CD4-positive, alpha-beta T cell (primary cell): ENCODE measurements at regions not wholly inside any gene's neighbourhood (a gene's known extent, or its start where the extent isn't known, plus 50 kb on each side); places are given as distances from the start of the nearest gene placed in this dataset.

Experiments used
- ATAC-seq: fragments of 200-7000 bp; cut with Tn5 transposase; one replicate; pipeline ENCODE4 v1.10.0; 2022; ENCODE audit warnings: mild to moderate bottlenecking; ENCODE audit not compliant: poor library complexity
- CTCF ChIA-PET: fragments of 350-600 bp; sonication (Branson Sonifier 250); formaldehyde crosslinking; loops from one replicate; lab custom pipeline; 2021; ENCODE audit warnings: antibody characterized with exemption, inconsistent platforms; lab: Charles Lee
- POLR2A ChIA-PET: fragments of 350-600 bp; sonication (Branson Sonifier 250); formaldehyde crosslinking; loops from one replicate; lab custom pipeline; 2021; ENCODE audit warnings: antibody characterized with exemption, inconsistent platforms; lab: Charles Lee
- DNase-seq, 14 experiments: peaks; one replicate each; pipeline ENCODE4 v3.0.0-alpha.2; 2013 to 2020; ENCODE audit warnings: mixed read lengths in 2 of 14
- H3K27ac ChIP-seq, 2 donors: one replicate each; pipeline versions ENCODE4 v1.5.1 to v1.7.0; 2013; ENCODE audit warnings: low read length in 2 of 2, low read depth in 1 of 2, mild to moderate bottlenecking in 1 of 2
- H3K27me3 ChIP-seq, 2 experiments: 1 replicate in 1 of 2; 2 replicates in 1 of 2; pipeline versions ENCODE4 v1.6.1 to v1.7.0; 2013; ENCODE audit warnings: low read length in 2 of 2, control low read depth in 1 of 2, mild to moderate bottlenecking in 1 of 2, moderate library complexity in 1 of 2; ENCODE audit not compliant: insufficient read depth in 2 of 2, control insufficient read depth in 1 of 2
- H3K36me3 ChIP-seq: one replicate; pipeline ENCODE4 v1.6.1; 2013; ENCODE audit warnings: low read length, control low read depth; ENCODE audit not compliant: insufficient read depth
- H3K4me1 ChIP-seq: one replicate; pipeline ENCODE4 v1.6.1; 2013; ENCODE audit warnings: low read length, control low read depth; ENCODE audit not compliant: insufficient read depth
- H3K4me3 ChIP-seq: one replicate; pipeline ENCODE4 v1.5.1; 2013; ENCODE audit warnings: mild to moderate bottlenecking, low read length, moderate library complexity
- H3K9me3 ChIP-seq, 2 experiments: 1 replicate in 1 of 2; 2 replicates in 1 of 2; pipeline versions ENCODE4 v1.6.1 to v1.7.0; 2013; ENCODE audit warnings: low read length in 2 of 2, mild to moderate bottlenecking in 2 of 2, control low read depth in 1 of 2, moderate library complexity in 1 of 2; ENCODE audit not compliant: control insufficient read depth in 1 of 2, insufficient read depth in 1 of 2
- H3K27ac Mint-ChIP-seq: one replicate; pipeline ENCODE4 v1.8.0; 2020; ENCODE audit warnings: mixed read lengths
- H3K27me3 Mint-ChIP-seq: one replicate; pipeline ENCODE4 v1.8.0; 2021; ENCODE audit warnings: mixed read lengths
- H3K36me3 Mint-ChIP-seq: one replicate; pipeline ENCODE4 v1.8.0; 2021; ENCODE audit warnings: low read depth, mixed read lengths
- H3K4me1 Mint-ChIP-seq: one replicate; pipeline ENCODE4 v1.8.0; 2021; ENCODE audit warnings: low read depth, mixed read lengths
- H3K4me3 Mint-ChIP-seq: one replicate; pipeline ENCODE4 v1.8.0; 2020; ENCODE audit warnings: mild to moderate bottlenecking, mixed read lengths
- H3K9me3 Mint-ChIP-seq: one replicate; pipeline ENCODE4 v1.8.0; 2020; ENCODE audit warnings: mixed read lengths
- CTCF ChIP-seq: fragments of 200-600 bp; IDR thresholded peaks from one replicate; pipeline ENCODE4 v1.8.0; 2022; ENCODE audit warnings: antibody characterized with exemption, mild to moderate bottlenecking
- intact Hi-C, 2 experiments: fragments of 100-400 bp; cut with DNase I in 1 of 2; cut with micrococcal nuclease in 1 of 2; formaldehyde crosslinking; loops; one replicate each; pipeline versions ENCODE4 v1.15.1 to v1.9.0; 2023 to 2025; cut with DNase I, micrococcal nuclease

- intact Hi-C loops: no loop called here
Observed at GRCh38 chr9:108766626-108767161, 89.1 kb downstream of the ACTL7B start.

GRCh38 chr9:108765265-108765664 lies 90.5 kb downstream of the ACTL7B start:
- Histone ChIP-seq H3K4me3 (no peak overlapping the region), H3K4me1 (no peaks in the 10 kb centered on the region), H3K27me3 (no peaks in the 10 kb centered on the region), H3K9me3 (no peaks in the 10 kb centered on the region), H3K36me3 (no peaks in the 10 kb centered on the region), H3K27ac (no peak overlapping the region)
- CTCF ChIA-PET: no interaction called here
- no peaks in the 10 kb centered on the region for H3K27me3 Mint-ChIP-seq
- no peaks in the 10 kb centered on the region for H3K4me1 Mint-ChIP-seq
- DNase-seq (no peak), ATAC-seq (no peak)
- no peak overlapping the region for H3K4me3 Mint-ChIP-seq
- intact Hi-C loops: no loop called here
- H3K36me3 Mint-ChIP-seq: no peaks in the 10 kb centered on the region
- no peak for TF ChIP-seq CTCF
- H3K9me3 Mint-ChIP-seq: peaks cover 4% of the 10 kb centered on the region
- POLR2A ChIA-PET: no interaction called here
- no peak overlapping the region for H3K27ac Mint-ChIP-seq

More at GRCh38 chr9:108766626-108767161, 89.1 kb downstream of the ACTL7B start:
- Mint-ChIP-seq H3K4me3 (no peak overlapping the region), H3K9me3 (peaks cover 4% of the 10 kb centered on the region), H3K27ac (no peak overlapping the region), H3K4me1 (no peaks in the 10 kb centered on the region), H3K27me3 (no peaks in the 10 kb centered on the region), H3K36me3 (no peaks in the 10 kb centered on the region)
- DNase-seq (peak in 1 of 14 experiments; percentile 1), ATAC-seq (no peak)
- H3K4me1 ChIP-seq: no peaks in the 10 kb centered on the region
- ChIA-PET CTCF (no interaction called here), POLR2A (no interaction called here)
- no peak overlapping the region for H3K27ac ChIP-seq
- no peaks in the 10 kb centered on the region for H3K36me3 ChIP-seq
- H3K27me3 ChIP-seq: no peaks in the 10 kb centered on the region
- TF ChIP-seq CTCF: no peak
- no peaks in the 10 kb centered on the region for H3K9me3 ChIP-seq
- no peak overlapping the region for H3K4me3 ChIP-seq

GRCh38 chr9:108762348-108763055 lies 93.3 kb downstream of the ACTL7B start:
- Histone ChIP-seq H3K4me3 (no peak overlapping the region), H3K4me1 (no peaks in the 10 kb centered on the region), H3K9me3 (no peaks in the 10 kb centered on the region), H3K27ac (no peak overlapping the region), H3K27me3 (no peaks in the 10 kb centered on the region), H3K36me3 (no peaks in the 10 kb centered on the region)
- Mint-ChIP-seq H3K27me3 (peaks cover 4% of the 10 kb centered on the region), H3K9me3 (peaks cover 2% of the 10 kb centered on the region), H3K27ac (no peak overlapping the region), H3K4me1 (no peaks in the 10 kb centered on the region), H3K36me3 (no peaks in the 10 kb centered on the region), H3K4me3 (no peak overlapping the region)
- ChIA-PET POLR2A (no interaction called here), CTCF (interaction anchor here (0.6 kb wide), 1 partner anchor 1261 kb away, joined by 5 read pairs; no protein-coding TSS in a partner anchor)
- intact Hi-C loops: no loop called here
- no peak for ATAC-seq
- DNase-seq: no peak
- no peak for TF ChIP-seq CTCF
